GM20000 (cell line): ENCODE measurements at regions not wholly inside any gene's neighbourhood (a gene's known extent, or its start where the extent isn't known, plus 50 kb on each side); places are given as distances from the start of the nearest gene placed in this dataset.
"Not testable (repeated sequence)": the region's sequence is repeated elsewhere in the genome, so short reads cannot be mapped to it uniquely, and the experiment has no call there.

Source experiments
- DNase-seq: peaks from one replicate; pipeline ENCODE4 v3.0.0; 2012; ENCODE audit warnings: low spot score
- TF ChIP-seq, protein P1 (sequence below): IDR thresholded peaks from 2 replicates; pipeline ENCODE4 v1.5.1; 2012; ENCODE audit warnings: mild to moderate bottlenecking, control low read depth; ENCODE audit errors: extremely low read depth, missing control alignments

DNA sequence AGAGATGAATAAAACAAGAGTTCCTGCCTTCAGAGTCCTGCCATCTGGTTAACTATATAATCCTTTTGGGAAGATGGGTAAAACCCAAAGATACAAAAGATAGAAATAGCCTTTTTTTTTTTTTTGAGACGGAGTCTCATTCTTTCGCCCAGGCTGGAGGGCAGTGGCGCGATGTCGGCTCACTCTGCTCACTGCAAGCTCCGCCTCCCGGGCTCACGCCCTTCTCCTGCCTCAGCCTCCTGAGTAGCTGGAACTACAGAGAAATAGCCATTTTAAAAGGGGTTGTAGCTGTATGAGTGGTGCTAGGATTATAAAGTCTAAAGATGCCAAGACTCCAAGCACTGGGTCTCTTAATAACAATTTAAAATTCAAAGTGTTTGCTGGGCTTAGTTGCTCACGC lies 97.2 kb downstream of the KDR start:
- TF ChIP-seq, protein P1, sequence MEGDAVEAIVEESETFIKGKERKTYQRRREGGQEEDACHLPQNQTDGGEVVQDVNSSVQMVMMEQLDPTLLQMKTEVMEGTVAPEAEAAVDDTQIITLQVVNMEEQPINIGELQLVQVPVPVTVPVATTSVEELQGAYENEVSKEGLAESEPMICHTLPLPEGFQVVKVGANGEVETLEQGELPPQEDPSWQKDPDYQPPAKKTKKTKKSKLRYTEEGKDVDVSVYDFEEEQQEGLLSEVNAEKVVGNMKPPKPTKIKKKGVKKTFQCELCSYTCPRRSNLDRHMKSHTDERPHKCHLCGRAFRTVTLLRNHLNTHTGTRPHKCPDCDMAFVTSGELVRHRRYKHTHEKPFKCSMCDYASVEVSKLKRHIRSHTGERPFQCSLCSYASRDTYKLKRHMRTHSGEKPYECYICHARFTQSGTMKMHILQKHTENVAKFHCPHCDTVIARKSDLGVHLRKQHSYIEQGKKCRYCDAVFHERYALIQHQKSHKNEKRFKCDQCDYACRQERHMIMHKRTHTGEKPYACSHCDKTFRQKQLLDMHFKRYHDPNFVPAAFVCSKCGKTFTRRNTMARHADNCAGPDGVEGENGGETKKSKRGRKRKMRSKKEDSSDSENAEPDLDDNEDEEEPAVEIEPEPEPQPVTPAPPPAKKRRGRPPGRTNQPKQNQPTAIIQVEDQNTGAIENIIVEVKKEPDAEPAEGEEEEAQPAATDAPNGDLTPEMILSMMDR, result no peak
- no peak for DNase-seq

DNA sequence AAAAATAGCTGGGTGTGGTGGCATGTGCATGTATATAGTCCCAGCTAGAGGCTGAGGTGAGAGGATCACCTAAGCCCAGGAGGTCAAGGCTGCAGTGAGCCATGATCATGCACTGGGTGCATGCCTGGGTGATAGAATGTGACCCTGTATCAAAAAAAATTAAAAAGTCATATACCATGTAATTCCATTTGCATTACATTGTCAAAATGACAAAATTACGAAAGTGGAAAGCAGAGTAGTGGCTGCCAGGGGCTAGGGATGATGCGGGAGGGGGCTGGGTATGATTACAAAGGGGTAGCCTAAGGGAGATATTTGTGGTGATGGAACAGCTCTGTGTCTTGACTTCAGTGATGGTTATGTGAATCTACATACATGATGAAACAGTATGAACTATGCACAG lies 97.8 kb downstream of the KDR start:
- no peak for DNase-seq
- TF ChIP-seq, protein P1, result no peak

DNA sequence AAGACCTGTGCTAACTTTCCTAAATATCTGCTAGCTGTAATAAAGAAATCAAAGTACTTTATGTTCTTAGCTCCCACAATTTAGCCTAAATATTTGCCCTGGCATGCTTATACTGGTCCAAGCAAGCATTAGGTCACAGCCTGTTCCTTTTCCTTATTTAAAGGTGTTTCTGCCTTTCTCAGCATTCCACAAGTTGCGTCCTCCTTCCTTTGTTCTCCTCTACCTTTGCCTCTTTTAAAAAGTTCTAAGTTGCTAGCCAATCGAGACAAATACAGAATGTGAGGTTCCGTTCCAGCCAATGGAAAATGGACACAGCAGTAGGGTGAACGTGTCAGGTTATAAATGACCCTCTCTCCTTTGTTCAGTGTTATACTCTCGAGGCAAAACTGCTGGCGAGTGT lies 99.9 kb downstream of the KDR start:
- not testable (repeated sequence) for DNase-seq

DNA sequence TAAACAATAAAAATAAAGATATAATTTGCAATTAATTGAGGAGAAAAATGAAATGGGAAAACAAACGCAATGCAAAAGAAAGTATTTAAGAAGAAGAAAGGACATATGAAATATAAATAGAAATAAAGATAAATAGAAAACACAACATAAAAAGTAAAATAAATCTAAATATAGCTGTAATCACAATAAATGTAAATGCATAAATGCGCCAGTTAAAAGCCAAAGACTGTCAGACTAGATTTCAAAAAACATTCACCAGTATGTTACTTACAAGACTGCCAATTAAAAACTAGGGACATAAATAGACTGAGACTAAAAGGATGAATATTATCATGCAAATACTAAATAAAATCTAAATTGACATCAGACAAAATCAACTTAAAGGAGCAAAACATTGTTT lies 102.4 kb downstream of the KDR start:
- no peak for DNase-seq
- TF ChIP-seq, protein P1, result no peak

DNA sequence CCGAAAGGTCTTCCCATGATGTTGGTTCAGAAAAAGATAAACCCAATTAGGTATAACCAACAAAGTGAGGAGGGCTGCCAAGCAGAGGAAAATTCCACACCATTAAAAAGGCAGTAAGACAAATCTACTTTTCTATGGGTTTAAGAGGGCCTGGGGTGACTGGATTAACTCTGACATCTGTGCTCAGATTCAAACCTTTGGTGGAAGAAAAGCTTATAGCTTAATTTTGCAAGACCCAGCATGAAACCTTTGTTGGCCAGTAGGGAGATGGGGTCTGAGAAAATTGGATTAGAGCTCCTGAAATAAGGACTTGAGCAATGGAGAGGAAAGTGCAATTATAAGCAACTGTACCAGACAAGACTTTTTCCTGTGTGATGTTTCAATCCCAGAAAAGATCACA lies 104.2 kb downstream of the KDR start:
- TF ChIP-seq, protein P1, result no peak
- no peak for DNase-seq

DNA sequence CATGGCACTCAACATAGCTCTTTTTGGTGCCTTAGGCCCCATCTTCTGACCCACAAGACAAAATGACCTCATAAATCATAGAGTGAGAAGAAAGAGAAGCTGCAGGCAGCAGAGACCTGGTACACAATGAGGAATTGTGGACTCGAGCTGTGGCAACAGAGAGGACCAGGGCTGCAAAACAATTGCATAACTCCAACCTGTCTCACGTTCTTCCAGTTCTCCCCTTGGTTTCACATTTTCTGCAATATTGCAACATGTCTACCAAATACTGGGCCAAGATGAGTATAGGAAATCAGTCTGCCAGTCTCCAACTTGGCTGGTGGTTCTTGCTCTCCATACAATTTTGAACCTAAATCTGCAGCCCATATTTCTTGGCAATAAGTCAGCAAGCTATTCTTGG lies 105.3 kb downstream of the KDR start:
- DNase-seq, result no peak
- TF ChIP-seq, protein P1, result no peak

DNA sequence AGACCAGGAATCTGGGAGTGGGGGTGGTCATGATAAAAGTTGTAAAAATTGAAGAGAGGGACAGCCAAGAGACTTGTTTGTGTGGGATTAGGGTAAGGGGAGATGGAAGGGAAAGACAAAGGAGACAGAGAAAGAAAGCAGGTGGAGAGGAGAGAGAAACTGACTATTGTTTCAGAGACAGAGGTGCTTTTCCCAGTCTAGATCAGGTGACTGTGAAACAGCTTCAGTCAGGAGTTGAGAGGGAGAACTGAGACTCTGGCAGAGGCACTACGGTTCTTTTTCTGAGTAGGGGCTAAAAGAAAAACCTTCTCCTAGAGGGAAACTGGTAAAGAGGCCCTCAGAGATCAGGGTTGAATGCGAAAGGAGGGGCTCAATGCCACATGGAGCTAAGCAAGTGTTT lies 106.4 kb downstream of the KDR start:
- no peak for DNase-seq
- TF ChIP-seq, protein P1, result no peak

DNA sequence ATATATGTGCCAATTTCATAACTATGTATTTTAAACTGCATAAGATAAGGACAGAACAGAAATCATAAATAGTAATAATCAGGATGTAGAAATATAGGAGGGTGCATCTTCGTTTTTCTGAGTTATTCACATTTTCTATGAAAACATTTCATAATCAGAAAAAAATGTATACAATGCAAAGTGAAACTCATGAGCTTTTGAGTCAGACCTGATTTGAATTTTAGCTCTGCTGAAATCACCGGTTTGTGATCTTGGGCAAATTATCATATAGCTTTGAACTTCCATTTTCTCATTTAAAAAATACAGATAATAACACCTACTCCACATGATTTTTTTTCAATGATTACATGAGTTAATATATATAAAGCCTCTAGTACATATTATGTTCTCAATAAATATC lies 106.9 kb downstream of the KDR start:
- TF ChIP-seq, protein P1, result no peak
- DNase-seq, result no peak
